Activated naive CD8-positive, alpha-beta T cell treated with anti-CD3 and anti-CD28 coated beads, Interleukin-2, amount 50 U/mL, for 24 hours (primary cell): ENCODE measurements at regions not wholly inside any gene's neighbourhood (a gene's known extent, or its start where the extent isn't known, plus 50 kb on each side); places are given as distances from the start of the nearest gene placed in this dataset.
A peak's percentile ranks its signal among the peaks of the same experiment; 100 is the strongest.

Source experiments
- ATAC-seq: fragments of 150-1000 bp; cut with Tn5 transposase; one replicate; pipeline ENCODE4 v1.10.0; 2021
- DNase-seq: peaks from one replicate; pipeline ENCODE4 v3.0.0; 2021
- H3K27ac Mint-ChIP-seq: one replicate; pipeline ENCODE4 v1.8.0; 2021; ENCODE audit warnings: mild to moderate bottlenecking, mixed read lengths
- H3K27me3 Mint-ChIP-seq: one replicate; pipeline ENCODE4 v1.8.0; 2021; ENCODE audit warnings: mixed read lengths
- H3K36me3 Mint-ChIP-seq: one replicate; pipeline ENCODE4 v1.8.0; 2021; ENCODE audit warnings: low read depth, mixed read lengths
- H3K4me1 Mint-ChIP-seq: one replicate; pipeline ENCODE4 v1.8.0; 2021; ENCODE audit warnings: mixed read lengths
- H3K4me3 Mint-ChIP-seq: one replicate; pipeline ENCODE4 v1.8.0; 2021; ENCODE audit warnings: mild to moderate bottlenecking, moderate library complexity, mixed read lengths
- H3K9me3 Mint-ChIP-seq: one replicate; pipeline ENCODE4 v1.8.0; 2021; ENCODE audit warnings: mixed read lengths

DNA sequence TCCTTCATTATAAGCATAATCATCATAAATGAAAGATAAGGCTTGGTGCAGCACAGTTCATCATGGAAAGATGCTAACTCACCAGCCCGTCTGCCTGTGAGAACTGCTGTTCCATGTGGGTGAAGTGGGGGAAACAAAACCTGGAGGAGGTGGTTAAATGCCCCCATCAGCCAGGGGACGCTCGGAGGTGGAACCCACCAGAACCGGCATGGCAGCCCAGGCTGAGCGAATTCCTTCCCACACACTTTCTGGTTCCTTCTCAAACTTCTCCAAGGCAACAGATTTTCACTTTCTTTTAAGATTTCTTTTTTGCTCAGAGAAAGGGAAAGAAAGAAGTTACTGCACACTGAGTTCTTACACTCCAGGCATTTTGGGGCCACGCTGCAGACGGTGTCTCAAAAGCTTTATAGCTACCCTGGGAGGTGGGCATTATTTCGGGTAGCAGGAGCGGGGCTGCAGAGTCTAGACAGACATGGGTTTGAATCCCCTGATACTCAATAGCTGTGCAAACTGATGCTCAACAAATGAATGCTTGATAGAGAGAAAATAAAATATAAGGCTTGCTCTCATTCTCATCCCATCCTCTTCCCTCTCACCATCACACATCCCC lies 190.7 kb downstream of the BCL11B start:
- peaks cover 13% of the 10 kb centered on the region for H3K36me3 Mint-ChIP-seq
- no peak overlapping the region for H3K4me3 Mint-ChIP-seq
- peaks cover 21% of the 10 kb centered on the region for H3K9me3 Mint-ChIP-seq
- no peaks in the 10 kb centered on the region for H3K27me3 Mint-ChIP-seq
- DNase-seq (no peak), ATAC-seq (no peak)
- H3K4me1 Mint-ChIP-seq, result peaks cover 5% of the 10 kb centered on the region
- no peak overlapping the region for H3K27ac Mint-ChIP-seq

DNA sequence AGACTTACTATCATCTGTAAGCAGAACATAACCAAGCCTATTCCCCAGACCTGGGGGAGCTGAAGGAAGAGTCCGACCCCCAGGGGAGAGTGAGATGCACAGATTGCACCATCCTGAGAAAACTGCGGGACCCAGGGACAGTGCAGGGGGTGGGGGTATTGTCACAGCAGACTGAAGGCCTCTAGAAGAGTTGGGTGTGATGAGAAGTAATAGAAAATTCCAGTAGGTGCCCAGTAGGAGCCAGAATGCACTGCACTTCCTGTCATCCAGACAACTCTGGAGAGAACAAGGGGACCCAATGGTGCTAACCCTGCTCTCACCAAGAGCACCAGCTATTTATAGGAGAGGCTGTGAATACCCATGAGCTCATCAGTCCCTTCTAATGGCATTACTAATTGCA lies 190.1 kb downstream of the BCL11B start:
- no peak for DNase-seq
- H3K36me3 Mint-ChIP-seq, result peaks cover 13% of the 10 kb centered on the region
- no peak overlapping the region for H3K27ac Mint-ChIP-seq
- no peak for ATAC-seq
- peaks cover 23% of the 10 kb centered on the region for H3K9me3 Mint-ChIP-seq
- no peak overlapping the region for H3K4me3 Mint-ChIP-seq
- peaks cover 3% of the 10 kb centered on the region for H3K4me1 Mint-ChIP-seq
- H3K27me3 Mint-ChIP-seq, result no peaks in the 10 kb centered on the region

DNA sequence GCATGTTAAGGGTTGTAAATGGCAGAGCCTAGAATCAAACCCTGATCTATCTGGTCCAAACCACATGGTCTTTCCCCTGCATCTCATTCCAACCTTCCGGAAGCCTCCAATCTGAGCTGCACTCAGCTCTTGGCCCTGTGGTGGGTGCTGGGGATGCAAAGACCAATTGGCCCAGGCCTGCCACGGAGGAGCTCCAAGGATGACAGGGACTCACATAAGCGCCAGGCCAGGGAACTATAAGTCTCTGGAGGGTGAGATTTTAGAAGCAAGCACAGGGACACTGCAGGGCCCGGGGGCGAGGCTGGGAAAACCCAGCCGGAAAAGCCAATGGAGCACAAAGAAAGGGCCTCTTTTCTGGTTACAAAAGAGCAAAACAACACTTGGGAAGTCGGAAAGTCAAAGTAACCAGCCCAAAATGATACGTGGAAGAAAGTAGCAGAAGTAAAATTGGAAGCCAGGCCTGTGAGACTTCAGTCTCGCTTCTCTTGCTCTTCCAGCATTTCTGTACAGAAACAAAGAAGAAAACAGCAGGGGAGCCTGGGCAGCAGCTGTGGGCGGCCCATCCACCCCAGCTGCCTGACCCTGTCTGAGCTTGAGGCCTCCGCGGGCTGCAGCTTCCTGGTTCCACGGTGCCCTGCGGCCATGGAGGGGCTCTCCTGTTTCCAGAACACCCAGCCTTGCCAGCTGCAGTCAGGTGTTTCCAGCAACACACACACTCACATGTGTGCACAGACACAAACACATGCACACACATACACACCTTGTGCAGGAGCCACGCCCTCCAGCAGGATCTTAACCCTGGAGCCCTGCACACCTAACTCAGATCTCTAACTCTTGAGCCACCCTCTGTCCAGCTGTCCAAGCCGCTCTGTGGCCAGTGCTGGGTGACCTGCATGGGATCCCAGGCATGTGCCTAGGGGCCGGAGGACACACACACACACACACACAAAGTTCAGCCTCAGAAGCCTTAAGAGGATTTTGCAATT lies 178.2 kb downstream of the BCL11B start:
- H3K4me1 Mint-ChIP-seq, result no peaks in the 10 kb centered on the region
- no peaks in the 10 kb centered on the region for H3K27me3 Mint-ChIP-seq
- ATAC-seq, result no peak
- H3K27ac Mint-ChIP-seq, result no peak overlapping the region
- DNase-seq, result no peak
- peaks cover 2% of the 10 kb centered on the region for H3K36me3 Mint-ChIP-seq
- no peak overlapping the region for H3K4me3 Mint-ChIP-seq
- H3K9me3 Mint-ChIP-seq, result peaks cover 16% of the 10 kb centered on the region

DNA sequence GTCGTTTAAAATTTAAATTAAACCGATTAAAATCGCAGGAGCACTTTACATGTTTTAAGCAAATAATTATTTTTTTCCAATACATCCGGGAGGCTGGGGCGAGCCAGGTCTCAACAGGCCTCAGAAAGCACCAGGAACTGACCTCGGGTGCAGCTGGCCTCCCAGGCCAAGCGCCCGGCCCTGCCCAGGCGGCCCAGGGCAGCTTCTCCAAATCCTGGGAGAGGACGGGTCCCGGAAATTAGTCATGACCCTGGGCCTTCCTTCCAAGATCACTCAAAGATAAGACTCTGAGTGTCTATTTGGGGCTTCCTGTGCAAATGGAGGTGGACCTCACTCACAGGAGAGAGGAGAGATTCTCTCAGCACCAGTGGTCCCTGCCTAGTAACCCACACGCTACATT lies 177.1 kb downstream of the BCL11B start:
- Mint-ChIP-seq H3K27me3 (no peaks in the 10 kb centered on the region), H3K27ac (no peak overlapping the region), H3K9me3 (peaks cover 16% of the 10 kb centered on the region), H3K4me1 (no peaks in the 10 kb centered on the region), H3K4me3 (no peak overlapping the region), H3K36me3 (peaks cover 2% of the 10 kb centered on the region)
- DNase-seq (no peak), ATAC-seq (no peak)

DNA sequence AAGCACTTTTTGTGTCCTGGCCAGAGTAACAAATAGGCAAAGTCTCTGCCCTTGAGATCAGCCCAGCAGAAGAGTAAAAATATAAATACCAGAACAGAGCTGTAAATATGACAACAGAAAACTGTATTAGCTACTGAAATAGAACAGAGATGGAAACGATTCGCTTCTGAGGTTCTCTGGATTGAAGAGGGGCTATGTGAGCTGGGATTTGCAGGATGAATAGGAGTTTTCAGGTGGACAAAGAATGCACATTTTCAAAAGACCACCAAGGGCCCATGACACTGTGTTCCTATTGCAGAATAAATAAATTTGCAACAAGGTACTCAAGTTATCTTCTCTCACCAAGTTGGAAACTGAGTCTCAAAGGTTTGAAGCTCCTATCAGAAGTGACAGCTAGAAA lies 176.6 kb downstream of the BCL11B start:
- no peak overlapping the region for H3K4me3 Mint-ChIP-seq
- ATAC-seq (no peak), DNase-seq (no peak)
- H3K4me1 Mint-ChIP-seq, result no peaks in the 10 kb centered on the region
- peaks cover 2% of the 10 kb centered on the region for H3K36me3 Mint-ChIP-seq
- no peaks in the 10 kb centered on the region for H3K27me3 Mint-ChIP-seq
- H3K9me3 Mint-ChIP-seq, result peaks cover 16% of the 10 kb centered on the region
- H3K27ac Mint-ChIP-seq, result no peak overlapping the region

DNA sequence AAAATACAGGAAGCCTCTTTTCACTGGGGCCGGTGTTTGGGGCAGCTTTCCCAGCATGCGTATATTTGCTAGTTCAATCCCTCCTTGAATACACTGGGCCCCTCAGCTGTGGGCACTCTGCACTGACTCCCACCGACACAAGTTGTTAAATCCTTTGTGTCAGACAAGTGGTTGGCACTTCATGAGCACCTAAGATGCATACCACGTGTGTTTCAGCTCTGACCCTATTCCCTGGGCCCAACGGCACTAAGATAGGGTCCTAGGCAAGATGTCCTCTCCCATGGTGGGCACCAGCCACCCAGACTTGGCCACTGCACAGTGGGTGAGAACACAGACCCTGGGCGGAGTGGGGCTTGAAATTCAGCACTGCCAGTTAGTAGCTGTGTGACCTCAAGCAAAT lies 173.8 kb downstream of the BCL11B start:
- H3K4me1 Mint-ChIP-seq, result no peaks in the 10 kb centered on the region
- no peaks in the 10 kb centered on the region for H3K36me3 Mint-ChIP-seq
- H3K4me3 Mint-ChIP-seq, result no peak overlapping the region
- no peaks in the 10 kb centered on the region for H3K27me3 Mint-ChIP-seq
- no peak for ATAC-seq
- H3K9me3 Mint-ChIP-seq, result no peaks in the 10 kb centered on the region
- no peak overlapping the region for H3K27ac Mint-ChIP-seq
- DNase-seq, result no peak

DNA sequence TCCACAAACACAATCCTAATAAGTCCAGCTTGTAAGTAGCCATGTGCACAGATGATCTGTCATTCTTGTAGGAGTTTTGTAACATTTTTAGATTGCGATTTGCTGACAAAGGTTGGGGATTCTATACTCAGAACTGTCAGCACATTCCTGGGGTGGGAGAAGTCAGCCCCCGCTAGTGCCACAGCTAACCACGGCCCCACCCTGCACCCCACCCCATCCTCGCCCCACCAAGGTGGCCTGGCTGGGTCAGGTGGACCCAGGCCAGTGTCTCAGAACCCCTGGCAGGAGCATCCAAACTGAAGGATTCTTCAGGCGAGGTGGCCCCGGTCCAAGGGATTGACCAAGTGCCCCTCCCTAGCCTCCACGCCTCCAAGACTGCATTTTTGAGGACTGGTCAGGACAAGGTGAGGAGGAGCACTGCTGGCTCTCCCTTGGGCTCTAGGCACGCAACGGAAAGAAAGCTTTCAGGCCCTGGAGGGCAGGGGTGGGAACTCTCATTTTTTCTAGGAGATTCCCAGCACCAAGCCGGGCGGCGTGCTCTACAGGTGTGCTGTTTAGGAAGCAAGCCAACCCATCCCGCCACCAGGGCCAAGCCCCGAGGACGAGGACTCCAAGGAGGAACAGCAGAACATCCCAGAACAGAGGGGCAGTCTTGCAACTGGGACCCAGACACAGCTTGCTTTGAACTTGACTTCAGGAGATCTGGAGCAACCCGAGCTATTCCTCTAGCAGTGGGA lies 172.8 kb downstream of the BCL11B start:
- no peaks in the 10 kb centered on the region for H3K4me1 Mint-ChIP-seq
- ATAC-seq, result no peak
- DNase-seq, result no peak
- no peaks in the 10 kb centered on the region for H3K36me3 Mint-ChIP-seq
- H3K4me3 Mint-ChIP-seq, result no peak overlapping the region
- H3K27me3 Mint-ChIP-seq, result no peaks in the 10 kb centered on the region
- no peak overlapping the region for H3K27ac Mint-ChIP-seq
- no peaks in the 10 kb centered on the region for H3K9me3 Mint-ChIP-seq

DNA sequence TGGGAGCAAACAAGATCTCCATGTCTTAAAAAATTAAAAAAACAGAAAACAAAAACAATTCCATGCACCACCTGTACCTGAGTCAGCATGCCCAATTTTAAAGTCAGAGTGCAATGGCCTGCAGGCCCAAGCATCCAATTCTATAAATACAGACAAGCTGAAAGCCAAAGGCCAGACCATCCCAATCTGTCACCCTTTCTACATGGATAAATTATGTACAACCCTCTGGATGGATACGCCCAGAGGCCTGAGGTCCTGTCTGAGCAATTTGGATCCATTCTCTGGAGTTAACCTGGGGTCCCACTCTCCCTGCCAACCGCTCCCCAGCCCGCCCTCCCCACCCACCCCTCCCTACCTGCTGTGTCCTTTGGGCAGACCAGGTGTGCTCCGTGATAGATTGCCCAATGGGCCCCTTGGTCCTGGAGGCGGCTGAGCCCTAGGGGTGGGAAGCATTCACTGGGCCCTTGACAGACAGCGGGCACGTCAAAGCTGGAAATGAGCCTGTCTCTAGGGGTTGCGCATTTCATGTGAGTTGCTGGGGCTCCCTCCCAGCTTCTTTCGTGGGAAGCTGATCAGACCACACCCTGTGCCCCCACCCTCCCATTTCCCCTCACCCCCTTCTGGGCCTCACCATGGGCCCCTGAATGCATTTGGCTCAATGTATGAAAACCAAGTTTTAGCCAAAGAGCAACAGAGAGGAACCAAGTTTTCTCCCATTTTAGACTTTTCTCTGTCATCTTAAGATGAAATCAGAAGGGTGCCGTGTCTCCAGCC lies 171.3 kb downstream of the BCL11B start:
- Mint-ChIP-seq H3K9me3 (peaks cover 9% of the 10 kb centered on the region), H3K27ac (no peak overlapping the region), H3K4me3 (no peak overlapping the region), H3K4me1 (no peaks in the 10 kb centered on the region), H3K36me3 (peaks cover 3% of the 10 kb centered on the region), H3K27me3 (no peaks in the 10 kb centered on the region)
- no peak for DNase-seq
- ATAC-seq, result no peak

DNA sequence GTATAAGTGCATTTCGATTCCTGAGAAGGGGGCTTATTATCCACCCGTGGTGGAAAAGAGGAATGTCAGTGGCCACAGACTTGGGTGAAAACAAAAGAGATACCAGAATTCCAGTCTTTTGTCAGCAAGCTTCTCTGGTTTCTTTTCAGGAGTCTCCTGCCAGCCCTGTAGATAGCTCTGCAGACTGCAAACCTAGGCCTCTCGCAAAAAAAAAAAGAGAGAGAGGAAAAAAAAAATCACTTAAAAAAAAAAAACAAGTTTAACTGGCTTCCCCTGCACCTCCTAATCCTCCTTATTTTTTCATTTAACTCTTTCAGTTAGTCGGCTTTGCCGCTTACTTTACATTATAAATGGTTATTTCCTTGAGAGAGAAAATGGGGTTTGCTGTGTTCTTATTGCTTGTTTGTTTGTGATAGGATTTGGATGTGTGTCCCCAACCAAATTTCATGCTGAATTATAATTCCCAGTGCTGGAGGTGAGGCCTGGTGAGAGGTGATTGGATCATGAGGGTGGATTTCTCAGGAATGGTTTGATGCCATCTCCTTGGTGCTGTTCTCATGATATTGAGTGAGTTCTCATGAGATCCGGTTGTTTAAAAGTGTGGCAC lies 170.0 kb downstream of the BCL11B start:
- DNase-seq (no peak), ATAC-seq (no peak)
- H3K9me3 Mint-ChIP-seq, result peaks cover 12% of the 10 kb centered on the region
- peaks cover 3% of the 10 kb centered on the region for H3K36me3 Mint-ChIP-seq
- H3K4me3 Mint-ChIP-seq, result no peak overlapping the region
- H3K27me3 Mint-ChIP-seq, result no peaks in the 10 kb centered on the region
- no peaks in the 10 kb centered on the region for H3K4me1 Mint-ChIP-seq
- no peak overlapping the region for H3K27ac Mint-ChIP-seq

DNA sequence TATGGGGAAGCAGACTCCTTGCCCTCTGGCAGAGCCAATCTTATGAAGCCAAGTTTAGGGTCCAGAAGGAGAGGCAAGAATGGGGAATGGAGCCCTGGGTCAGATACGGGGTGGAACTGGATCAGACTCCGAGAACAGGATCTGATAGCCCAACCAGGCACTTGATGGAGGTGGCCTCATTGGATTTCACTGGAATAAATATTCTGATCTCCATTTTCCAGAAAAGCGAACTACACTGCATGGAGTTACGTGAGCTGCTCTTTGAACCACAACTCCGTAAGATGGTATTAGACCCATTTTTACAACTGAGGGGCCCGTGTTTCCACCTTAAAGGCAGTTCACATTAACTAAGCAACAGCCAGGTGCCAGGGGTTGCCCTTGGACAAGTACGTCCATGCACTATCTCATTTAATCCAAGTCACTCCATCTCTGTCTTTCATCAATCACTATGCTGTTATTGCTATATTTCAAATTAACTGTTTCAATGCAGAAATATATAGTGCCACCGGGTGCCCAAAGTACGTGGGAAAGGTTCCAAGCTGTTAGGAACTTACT lies 155.2 kb downstream of the BCL11B start:
- H3K4me1 Mint-ChIP-seq, result peaks cover 5% of the 10 kb centered on the region
- no peak for ATAC-seq
- H3K9me3 Mint-ChIP-seq, result peaks cover 6% of the 10 kb centered on the region
- H3K27ac Mint-ChIP-seq, result no peak overlapping the region
- H3K27me3 Mint-ChIP-seq, result peaks cover 8% of the 10 kb centered on the region
- no peak for DNase-seq
- H3K4me3 Mint-ChIP-seq, result no peak overlapping the region
- H3K36me3 Mint-ChIP-seq, result no peaks in the 10 kb centered on the region

DNA sequence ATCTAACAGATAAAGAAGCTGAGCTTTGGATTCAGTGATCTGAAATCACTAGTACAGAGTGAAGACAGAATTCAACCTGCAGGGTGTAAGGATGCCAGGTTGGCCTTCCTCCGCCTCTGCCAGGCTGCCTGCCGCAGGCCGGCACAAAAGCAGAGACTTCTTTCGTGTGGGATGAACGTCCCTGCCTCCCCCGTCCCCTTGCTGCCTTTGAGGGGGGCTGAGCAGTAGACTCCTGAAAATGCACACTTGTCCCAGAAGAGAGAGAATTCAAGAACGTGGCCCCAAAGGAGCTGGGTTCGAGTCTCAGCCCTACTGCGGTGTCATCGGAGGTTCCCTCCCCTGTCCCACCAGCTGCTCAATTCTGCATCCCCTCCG lies 154.3 kb downstream of the BCL11B start:
- H3K9me3 Mint-ChIP-seq, result peaks cover 6% of the 10 kb centered on the region
- H3K4me3 Mint-ChIP-seq, result no peak overlapping the region
- ATAC-seq (no peak), DNase-seq (no peak)
- H3K27me3 Mint-ChIP-seq, result peaks cover 8% of the 10 kb centered on the region
- H3K4me1 Mint-ChIP-seq, result peaks cover 5% of the 10 kb centered on the region
- H3K36me3 Mint-ChIP-seq, result no peaks in the 10 kb centered on the region
- H3K27ac Mint-ChIP-seq, result no peak overlapping the region

DNA sequence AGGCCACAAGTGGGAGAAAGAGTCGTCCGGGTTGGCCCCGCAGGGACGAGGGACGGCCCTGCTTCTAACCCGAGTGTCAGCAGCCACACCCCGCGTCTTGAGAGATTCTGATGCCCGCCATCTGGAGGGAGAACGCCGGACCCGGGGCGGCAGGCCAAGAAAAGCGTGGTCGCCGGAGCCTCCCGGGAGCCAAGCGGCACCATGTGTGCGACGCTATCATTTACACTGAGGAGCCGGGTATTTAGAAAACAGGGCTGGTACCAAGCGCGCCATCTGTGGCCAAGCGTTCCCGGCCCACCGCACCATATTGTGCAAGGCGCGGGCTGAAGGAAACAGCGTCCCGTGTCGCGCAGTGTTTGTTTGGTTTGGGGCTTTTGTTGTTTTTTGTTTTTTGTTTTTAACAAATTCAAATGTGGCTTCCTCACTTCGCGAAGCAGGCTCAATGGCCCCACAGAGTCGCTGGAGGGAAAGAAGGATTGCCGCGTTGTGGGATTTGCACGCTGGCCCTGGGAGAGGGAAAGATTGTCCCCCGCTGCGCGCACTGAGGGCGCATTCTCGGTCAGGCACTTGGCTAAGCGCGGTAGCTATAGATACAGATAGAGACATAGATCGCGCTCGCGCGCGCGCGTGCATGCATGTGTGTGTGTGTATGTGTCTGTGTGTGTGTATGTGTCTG lies 153.8 kb downstream of the BCL11B start:
- no peak for ATAC-seq

DNA sequence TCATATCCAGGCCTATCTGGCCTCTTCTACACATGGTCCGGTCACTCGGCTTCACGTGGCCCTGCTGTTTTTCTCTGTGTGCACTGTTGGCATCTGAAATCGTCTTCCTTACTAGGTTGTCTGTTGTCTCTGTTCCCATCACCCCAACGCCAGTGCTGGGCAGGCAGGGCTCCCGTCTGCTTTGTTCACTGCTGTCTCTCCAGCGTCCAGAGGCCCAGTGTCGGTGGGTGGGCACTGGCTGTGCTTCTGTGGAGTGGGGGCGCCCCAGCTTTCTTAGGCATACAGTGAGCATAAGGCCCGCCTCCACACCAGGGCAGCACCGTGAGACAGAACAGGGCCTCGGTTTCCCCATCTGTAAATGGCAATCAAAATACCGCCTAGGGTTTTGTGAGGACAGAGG lies 153.1 kb downstream of the BCL11B start:
- H3K27ac Mint-ChIP-seq, result no peak overlapping the region
- H3K27me3 Mint-ChIP-seq, result peaks cover 8% of the 10 kb centered on the region
- H3K4me3 Mint-ChIP-seq, result peak overlapping the region; percentile 56

More for the DNA sequence above, 153.8 kb downstream of the BCL11B start:
- no peak for DNase-seq
- Mint-ChIP-seq H3K4me3 (peak overlapping the region; percentile 56), H3K4me1 (peaks cover 5% of the 10 kb centered on the region), H3K36me3 (no peaks in the 10 kb centered on the region), H3K9me3 (peaks cover 6% of the 10 kb centered on the region), H3K27ac (no peak overlapping the region), H3K27me3 (peaks cover 8% of the 10 kb centered on the region)

More for the DNA sequence above, 153.1 kb downstream of the BCL11B start:
- no peak for DNase-seq
- peaks cover 6% of the 10 kb centered on the region for H3K9me3 Mint-ChIP-seq
- no peak for ATAC-seq
- peaks cover 5% of the 10 kb centered on the region for H3K4me1 Mint-ChIP-seq
- no peaks in the 10 kb centered on the region for H3K36me3 Mint-ChIP-seq
